HG02870 (cell line): ENCODE measurements at regions not wholly inside any gene's neighbourhood (a gene's known extent, or its start where the extent isn't known, plus 50 kb on each side); places are given as distances from the start of the nearest gene placed in this dataset.

Experiments used
- ATAC-seq: cut with Tn5 transposase; IDR thresholded peaks from one replicate; pipeline ENCODE4 v1.9.1; 2021; ENCODE audit warnings: mild to moderate bottlenecking, moderate library complexity; ENCODE audit not compliant: unreplicated experiment

DNA sequence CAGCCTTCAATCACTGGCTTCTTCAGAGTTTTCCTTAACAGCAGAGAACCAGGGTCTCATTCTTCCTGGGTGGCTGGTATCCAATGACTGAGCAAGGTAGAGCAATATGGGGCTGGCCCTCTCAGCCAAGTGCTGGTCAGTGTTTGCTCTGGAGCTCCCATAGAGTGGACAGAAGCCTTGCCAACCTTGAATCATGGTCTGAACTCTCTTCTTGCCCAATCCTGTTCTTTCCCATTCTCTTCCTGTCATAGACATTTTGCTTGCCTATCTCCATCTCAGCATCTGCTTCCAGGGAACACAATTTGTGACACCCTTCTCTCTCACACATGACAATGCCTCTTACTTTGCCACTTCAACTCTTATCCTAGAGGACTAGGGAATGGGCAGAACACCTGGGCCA lies 245.6 kb upstream of the PEX5L start:
- ATAC-seq: no peak

DNA sequence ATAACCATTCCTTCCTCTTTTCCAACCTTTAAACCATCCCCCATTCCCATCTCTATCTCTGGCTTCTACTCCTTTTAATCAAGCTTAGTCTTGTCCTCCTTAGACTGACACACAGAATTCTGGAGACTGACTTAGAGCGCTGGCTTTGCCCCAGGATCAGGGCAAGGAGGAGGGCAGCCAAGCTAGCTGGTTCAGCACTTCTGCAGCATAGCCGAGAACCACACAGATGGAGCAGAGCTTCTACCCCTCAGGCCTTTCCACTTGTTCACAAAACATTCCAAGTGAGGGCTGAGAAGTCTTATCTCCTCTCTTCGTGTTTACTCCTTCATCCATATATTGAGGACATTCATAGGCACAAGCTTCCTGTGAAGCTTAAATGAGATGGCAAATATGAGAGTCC lies 246.5 kb upstream of the PEX5L start:
- ATAC-seq: no peak

DNA sequence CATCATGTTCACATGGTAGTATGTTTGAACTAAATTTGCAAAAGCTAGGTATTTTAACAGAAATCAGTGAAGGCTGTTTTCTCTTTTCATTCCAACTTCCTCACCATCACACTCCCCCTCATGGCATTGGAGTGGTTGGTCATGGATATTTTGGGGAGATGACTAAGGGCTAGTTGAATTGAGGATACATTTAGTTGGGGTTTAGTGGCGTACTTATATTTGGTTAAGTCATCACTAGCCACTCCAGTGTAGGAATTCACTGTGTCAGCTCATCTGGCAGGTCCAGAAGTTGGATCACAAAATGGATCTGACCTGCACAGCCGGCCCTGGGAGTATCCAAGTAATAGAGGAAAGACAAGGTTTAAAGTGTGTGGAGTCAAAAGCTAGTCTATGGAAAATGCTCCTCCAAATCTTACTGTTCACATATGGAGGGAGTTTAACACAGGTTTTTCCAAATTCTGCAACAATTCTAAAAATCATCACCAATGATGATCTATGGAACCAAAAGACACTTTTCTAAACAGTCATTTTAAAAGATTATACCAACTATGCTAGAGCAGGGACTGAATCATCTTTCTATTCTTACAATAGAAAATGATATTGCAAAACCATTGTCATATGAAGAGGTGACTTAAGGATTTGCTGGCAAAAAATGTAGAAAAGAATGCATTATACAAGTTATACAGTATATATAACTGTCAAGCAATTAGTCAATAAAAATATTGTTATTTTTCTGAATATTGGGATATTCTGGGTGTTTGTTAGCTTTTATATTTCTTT lies 247.8 kb upstream of the PEX5L start:
- no peak for ATAC-seq

DNA sequence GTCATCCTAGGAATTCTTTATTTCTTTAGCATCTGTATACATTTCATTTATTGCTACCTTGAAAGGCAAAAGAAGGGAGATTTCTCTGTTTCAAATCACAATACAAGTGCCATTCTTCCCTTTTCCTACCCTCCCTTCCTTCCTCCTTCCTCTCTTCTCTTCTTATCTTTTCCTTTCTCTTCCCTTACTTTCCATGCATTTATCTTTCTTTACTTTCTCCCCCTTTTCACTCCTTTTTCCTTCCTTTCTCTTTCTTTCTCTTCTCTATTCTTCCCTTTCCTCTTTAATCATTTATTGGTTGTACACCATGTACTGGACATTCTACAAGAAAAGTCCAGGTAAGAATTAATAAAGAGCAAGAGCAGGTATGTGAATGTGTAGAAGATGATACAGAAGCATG lies 251.0 kb upstream of the PEX5L start:
- ATAC-seq: no peak

DNA sequence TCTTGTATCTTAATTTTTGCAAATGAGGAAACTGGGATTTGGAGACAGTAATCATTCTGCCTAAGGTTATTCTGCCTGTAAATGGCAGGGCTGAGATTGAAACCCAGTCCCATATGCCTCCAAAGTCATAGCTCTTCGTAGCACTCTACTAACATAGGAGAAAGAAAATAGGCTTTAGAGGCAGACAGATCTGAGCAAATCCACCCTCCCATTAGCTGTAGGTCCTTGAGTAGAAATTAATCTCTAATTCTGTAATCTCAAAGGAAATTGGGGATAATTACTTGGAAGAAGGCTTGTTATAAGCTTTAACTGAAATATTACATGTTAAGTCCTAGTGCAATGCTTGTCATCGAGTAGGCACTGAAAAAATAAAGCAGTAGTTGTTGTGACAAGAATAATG lies 252.1 kb upstream of the PEX5L start:
- ATAC-seq: no peak

DNA sequence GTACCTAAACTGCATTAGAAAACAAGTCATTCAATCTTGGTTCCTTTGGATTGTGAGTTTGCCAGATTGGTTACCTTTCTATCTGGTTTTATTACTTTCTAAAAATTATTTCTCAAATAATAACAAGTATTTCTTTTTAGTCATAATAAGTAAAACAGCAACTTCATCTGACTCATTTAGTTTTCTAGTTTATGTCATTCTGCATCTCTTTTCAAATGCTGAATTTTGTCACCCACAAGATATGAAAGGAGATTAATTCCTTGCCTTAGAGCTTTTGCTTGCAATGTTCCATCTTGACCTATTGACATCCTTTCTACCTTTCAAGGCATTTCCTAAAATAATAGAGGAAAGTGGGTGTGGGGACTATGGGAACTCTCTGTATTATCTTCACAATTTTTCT lies 253.6 kb upstream of the PEX5L start:
- ATAC-seq: peak; percentile 79

DNA sequence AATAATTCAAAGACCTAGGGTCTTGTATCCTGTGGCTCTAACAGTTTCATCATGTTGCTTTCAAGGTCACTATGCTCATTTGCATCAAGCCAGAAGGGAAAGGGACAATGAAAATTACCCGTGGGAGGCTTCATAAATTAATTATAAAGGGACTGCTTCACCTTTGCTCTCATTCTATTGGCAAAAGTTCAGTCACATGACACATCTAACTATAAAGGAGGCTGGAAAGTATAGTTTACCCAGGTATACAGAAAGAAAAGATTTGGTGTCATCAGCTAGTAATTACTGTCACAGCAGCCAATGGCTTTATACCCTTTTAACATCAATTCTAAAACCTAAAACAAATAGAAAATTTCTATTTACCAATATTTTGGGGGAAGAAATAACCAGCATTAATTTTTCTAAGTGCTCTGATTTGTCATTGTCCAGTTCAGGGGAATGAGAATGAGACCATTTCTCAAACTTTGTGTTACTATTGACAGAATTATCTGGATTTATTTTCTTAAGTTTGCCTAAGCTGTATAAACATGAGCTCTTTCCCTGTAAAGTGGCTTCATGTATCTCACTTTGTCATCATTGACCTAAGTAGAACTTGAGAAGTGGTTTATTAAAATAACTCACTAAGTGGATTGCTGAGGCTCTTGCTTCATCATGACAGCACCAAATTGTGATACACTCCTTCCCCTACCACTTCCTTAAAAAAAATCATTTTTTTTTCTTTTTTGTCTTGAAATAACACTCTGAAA lies 257.7 kb upstream of the PEX5L start:
- ATAC-seq: no peak

DNA sequence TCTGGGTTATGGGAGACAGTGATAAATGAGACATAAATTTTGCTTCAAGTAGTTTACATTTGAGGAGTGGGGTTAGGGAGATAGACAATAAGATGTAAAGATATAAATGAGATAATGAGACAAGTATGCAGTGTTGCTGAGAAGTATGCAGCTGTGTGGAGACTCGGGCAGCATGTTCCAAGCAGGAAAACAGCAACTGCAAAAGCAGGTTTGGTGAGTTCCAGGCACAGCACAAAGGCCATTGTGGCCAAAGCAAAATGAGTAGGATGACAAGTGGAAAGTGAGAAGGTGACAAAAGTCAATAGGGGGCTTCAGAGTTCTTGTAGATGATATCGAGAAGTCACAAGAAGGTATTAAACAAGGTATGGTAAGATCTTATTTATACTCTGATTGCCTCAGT lies 259.1 kb upstream of the PEX5L start:
- no peak for ATAC-seq

DNA sequence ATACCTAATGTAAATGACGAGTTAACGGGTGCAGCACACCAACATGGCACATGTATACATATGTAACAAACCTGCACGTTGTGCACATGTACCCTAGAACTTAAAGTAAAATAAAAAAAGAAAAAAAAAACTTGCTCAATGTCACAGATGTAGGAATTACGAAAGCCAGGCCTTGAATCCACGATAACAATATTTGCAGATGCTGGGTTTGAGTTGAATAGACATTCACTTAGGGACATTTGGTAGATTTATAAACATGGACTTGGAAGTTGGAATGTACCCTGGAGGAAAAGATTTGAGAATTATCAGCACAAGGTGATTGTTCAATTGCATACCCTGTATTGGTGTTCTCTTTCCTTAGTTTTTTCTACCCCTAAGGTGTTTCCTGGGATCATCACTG lies 260.2 kb upstream of the PEX5L start:
- no peak for ATAC-seq

DNA sequence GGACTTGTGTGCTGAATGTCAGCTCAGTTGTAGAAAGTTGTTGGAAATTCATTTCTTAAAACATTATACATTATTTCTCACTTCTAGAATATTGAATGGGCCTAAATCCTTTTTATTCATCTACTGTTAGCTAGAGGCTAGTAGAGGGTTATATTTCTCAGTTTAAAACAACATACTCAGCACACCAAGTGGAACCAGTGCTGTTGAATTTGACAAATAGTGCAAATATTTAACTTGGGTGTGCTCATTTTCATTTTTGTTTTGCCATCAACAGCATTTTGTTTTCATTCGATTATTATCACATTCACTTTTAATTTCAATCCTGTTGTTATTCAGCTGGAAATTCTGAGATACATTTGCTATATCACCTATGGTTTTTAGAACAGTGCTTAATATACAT lies 269.4 kb upstream of the PEX5L start:
- no peak for ATAC-seq

DNA sequence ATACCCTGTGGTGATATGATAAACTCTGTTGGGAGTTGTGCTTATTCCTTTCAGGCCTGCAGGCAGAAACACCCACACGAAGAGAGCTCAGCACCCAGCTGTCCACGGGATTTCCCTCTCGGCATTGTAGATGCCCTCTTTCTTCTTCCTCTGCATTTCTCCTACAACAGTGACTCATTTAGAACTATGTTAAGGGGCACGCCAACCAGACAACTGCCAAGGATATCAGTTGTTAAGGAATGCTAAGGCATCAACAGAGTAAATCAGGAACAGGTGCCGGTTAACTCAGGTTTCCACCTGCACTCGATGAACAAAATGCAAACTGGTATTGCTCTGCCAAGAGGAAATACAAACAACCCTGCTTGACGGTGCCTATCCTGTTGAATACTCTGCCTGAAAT lies 270.0 kb upstream of the PEX5L start:
- no peak for ATAC-seq

DNA sequence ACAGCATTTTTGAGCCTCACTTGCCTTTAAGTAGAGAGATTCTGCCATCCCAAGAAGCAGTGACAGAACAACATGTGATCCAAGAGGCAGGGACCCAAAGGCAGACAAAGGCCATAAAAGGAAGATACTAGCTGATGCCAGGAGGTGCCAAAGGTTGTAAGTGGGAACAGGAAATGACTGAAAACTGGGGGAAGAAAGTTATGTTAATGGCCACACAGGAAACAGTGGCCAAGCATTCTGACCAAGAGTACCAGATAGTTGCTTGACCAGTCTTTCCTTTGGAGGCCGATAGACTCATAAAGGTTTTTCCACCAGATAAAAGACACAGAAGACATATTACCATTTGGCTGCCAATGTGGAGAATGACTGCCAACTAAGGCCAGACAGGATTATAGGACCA lies 274.5 kb upstream of the PEX5L start:
- no peak for ATAC-seq

DNA sequence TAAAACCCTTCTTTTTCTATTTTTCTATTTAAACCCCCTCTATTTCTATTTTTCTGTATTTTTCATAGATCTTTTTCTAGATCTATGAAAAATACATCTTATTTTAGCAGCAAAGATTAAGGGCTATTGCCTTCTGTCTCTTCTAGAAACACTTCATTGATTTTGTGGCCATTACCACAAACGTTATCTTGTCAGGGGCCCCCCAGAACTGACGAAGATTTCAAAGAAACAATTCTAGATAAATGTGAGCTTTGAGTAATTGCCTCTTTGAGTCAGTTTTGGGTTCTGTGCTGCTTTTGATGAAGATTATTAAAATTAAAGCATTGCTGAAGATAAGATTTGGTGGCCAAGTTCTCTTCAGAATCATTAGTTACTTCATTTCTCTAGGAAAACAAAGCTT lies 279.6 kb upstream of the PEX5L start:
- ATAC-seq: no peak

DNA sequence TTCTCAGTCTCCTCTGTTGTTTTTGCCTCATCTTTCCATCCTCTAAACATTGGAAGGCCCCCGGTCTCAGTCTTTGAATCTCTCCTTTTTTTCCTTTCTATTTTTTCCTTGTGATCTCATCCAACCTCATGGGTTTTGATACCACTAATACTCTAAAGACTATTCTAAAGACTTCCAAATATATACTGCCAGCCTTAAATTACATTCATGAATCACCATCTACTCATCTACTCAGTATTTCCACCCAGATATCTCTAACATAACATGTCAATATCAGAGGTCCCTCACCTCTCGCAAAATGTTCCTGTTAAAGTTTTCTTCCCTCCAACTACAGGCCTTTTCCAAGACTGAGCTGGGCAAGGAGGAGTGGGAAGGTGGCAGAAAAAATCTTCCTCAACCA lies 282.5 kb upstream of the TTC14 start:
- ATAC-seq: no peak

DNA sequence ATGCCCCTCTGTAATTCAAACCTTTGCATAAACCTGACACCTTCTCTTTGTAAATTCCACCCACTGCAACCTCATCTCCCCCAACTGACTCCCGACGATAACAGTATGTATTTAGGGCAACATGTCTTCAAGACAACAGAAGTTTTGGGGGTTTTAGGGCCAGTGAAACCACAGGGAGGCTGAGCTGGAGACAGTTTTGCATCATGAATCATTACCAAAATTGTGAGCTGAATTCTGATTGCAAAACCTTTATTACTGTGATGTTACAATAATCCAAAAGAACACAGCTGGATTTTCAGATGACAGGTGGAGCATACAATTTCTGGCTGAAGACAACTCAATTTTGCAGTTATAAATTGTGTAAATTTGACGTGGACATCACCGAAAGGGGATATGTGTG lies 281.3 kb upstream of the TTC14 start:
- ATAC-seq: no peak

DNA sequence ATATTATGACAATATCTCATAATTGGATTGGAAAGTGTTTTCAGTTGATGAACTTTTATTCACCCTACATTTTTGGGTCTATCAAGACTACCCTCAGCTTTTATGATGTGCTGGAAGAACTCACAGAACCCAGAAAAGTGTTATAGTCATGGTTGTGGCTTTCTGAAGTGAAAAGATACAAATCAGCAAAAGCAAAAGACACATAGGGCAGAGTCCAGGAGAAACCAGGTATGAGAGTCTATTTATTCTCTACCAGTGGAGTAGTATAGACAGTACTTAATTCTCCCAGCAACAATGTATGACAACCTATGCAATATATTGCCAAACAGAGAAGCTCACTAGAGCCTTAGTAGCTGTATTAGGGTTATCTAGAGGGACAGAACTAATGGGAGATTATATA lies 280.4 kb upstream of the TTC14 start:
- ATAC-seq: no peak

DNA sequence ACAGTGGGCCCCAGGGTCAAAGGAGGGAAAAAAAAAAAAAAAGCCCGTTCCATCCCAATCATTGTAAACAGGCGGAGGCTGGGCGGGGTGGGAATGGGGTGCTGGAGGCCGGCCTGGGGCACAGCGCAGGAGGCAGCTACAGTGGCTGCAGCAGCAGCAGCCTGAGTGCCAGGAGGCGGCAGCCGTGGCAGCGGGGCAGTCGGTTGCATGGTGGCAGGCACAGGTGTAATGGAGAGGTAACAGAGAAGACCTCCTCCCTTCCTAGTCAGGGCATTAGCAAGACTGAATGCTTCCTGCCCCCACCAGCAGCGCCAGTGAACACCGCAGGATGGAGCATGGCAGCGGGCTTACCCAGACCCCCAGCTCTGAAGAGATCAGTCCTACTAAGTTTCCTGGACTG lies 279.1 kb upstream of the TTC14 start:
- no peak for ATAC-seq

DNA sequence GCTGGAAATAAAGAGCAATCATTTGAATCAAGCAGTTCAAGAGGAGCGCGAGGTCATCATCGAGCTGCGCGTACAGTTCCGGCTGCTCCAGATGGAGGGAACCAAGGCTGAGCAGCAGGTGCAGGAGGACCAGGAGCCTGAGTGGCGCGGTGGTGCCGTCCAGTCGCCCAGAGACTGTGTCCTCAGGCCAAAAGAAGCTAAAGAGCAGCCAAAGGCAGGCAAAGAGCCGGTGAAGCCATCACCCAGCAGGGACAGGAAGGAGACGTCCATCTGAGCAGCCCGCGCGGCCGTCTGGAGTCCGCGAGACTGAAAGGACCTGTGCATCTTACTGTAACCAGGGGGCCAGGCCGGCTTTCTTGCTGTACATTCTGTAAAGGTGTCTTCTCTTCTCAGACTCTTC lies 277.2 kb upstream of the TTC14 start:
- ATAC-seq: no peak

DNA sequence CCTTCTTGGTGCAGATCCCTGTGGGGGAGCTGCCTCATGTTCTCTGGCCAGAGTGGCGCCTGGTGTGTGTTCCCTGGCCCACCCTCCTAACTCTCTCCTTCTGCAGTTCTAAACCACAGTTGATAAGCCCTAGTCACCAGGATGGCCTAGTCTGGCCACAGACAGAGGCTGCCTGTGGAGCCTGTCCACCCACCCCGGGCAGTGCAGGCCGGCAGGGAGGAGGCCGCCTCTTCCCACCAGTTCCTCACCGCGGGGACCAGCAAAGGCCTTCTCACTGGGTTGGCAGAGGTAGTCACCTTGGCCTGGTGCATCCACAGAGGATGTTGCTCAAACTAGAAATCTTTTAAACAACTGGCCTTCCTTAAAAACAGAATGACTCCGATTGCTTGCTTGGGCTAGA lies 276.4 kb upstream of the TTC14 start:
- no peak for ATAC-seq

DNA sequence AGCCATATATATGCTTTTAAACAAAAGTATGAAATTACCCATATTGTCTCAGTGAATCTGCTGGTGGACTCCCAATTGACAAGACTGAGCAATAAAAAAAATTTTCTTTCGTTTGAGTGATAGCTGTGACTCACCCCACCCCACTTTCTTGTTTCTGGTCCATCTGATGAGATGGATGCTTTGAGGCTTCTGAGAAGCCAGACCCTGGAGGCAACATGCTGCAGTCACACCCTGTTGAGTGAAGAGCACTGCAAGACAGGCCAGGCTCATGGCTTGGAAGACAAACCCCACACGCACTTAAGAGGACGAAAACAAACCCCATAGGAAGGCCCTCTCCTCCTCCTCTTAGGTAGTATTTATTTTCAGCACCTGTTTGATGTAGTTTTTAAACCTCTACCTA lies 276.0 kb upstream of the TTC14 start:
- no peak for ATAC-seq

DNA sequence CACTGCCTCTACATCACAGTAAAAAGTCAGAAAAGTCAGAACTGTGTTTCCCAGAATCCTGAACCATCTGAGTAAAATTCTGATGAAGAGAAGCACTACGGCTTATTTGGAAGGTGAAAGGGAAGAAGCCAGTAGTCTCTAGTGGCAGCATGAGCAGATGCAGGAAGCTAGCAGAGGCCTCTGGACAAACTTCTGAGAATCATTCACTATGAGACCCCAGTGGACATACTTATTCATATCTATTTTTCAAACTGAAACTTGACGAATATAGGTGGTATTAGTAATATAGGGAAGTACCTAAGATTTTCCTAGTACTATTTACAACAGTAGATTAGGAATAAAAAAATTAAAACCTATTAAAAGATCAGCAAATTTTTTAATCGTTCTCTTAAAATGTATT lies 272.8 kb upstream of the TTC14 start:
- ATAC-seq: peak; percentile 76

DNA sequence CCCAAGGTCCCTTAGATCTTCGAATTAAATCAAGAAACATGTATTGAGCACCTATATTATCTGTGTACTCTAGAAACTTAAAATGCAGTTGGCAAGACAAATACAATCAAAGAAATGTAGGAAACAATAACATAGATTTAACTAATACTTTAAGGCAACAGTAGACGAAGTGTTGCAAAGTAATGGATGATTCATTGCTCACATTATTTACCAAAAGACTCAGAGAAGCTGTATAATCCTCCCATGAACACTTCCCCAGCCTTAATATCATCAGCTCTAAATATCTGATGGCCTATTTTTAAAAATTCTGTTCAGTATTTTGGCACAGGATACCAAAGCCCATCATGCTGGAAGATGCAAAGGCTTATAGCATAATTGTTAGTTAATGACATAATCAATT lies 272.1 kb upstream of the TTC14 start:
- no peak for ATAC-seq

DNA sequence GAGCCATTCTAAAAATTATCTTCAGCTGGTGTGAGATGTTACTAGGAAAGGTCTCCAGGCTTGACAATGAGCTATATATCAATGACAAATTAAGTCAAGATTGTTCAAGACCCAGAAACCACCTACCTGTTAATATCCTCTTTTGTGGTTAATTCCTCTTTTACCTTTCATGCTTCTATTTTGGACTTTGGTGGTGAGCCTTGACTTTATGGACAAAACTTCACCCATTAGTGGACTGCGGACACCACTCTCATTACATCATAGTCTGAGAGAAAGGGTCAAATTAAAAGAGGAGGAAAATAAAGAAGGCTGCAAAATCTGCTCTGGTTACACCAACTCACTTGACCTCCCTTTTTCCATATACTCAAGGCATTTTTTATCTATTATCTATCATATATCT lies 271.5 kb upstream of the TTC14 start:
- ATAC-seq: no peak
